ENCODE measurements at regions not wholly inside any gene's neighbourhood (a gene's known extent, or its start where the extent isn't known, plus 50 kb on each side); places are given as distances from the start of the nearest gene placed in this dataset.
"Not testable (repeated sequence)": the region's sequence is repeated elsewhere in the genome, so short reads cannot be mapped to it uniquely, and the experiment has no call there.

GRCh38 chr6:61217714-61218113 is 1068.3 kb downstream of the KHDRBS2 start:
- no peak overlapping the region for H3K4me3 ChIP-seq (replicated peaks in 1 of 2; ENCODE audit: low read depth in 2 of 2, low read length in 2 of 2)
- TF ChIP-seq CTCF (IDR thresholded peaks at IDR 0.05; ENCODE audit: low read depth, low read length), result no peak
- DNase-seq (ENCODE audit: low read depth in 2 of 2), result no peak

GRCh38 chr6:61210549-61210948 is 1075.5 kb downstream of the KHDRBS2 start:
- peak in 1 of 2 donors; percentile 8 for DNase-seq (ENCODE audit: low read depth in 2 of 2)
- no peak overlapping the region for H3K4me3 ChIP-seq (replicated peaks in 1 of 2; ENCODE audit: low read depth in 2 of 2, low read length in 2 of 2)
- no peak for TF ChIP-seq CTCF (IDR thresholded peaks at IDR 0.05; ENCODE audit: low read depth, low read length)

GRCh38 chr6:61203966-61204496 is 1082.0 kb downstream of the KHDRBS2 start:
- no peak for DNase-seq (ENCODE audit: low read depth in 2 of 2)
- H3K4me3 ChIP-seq (replicated peaks in 1 of 2; ENCODE audit: low read depth in 2 of 2, low read length in 2 of 2), result no peak overlapping the region
- no peak for TF ChIP-seq CTCF (IDR thresholded peaks at IDR 0.05; ENCODE audit: low read depth, low read length)

GRCh38 chr6:61200444-61200843 is 1085.6 kb downstream of the KHDRBS2 start:
- TF ChIP-seq CTCF (IDR thresholded peaks at IDR 0.05; ENCODE audit: low read depth, low read length), result no peak
- no peak for DNase-seq (ENCODE audit: low read depth in 2 of 2)
- H3K4me3 ChIP-seq (replicated peaks in 1 of 2; ENCODE audit: low read depth in 2 of 2, low read length in 2 of 2), result no peak overlapping the region

- TF ChIP-seq CTCF (IDR thresholded peaks at IDR 0.05; ENCODE audit: low read depth, low read length), result no peak
- no peak for DNase-seq (ENCODE audit: low read depth in 2 of 2)
- no peak overlapping the region for H3K4me3 ChIP-seq (replicated peaks in 1 of 2; ENCODE audit: low read depth in 2 of 2, low read length in 2 of 2)
Observed at GRCh38 chr6:61193771-61194170, 1092.3 kb downstream of the KHDRBS2 start.

GRCh38 chr6:61192610-61193009 is 1093.4 kb downstream of the KHDRBS2 start:
- DNase-seq (ENCODE audit: low read depth in 2 of 2), result no peak
- no peak for TF ChIP-seq CTCF (IDR thresholded peaks at IDR 0.05; ENCODE audit: low read depth, low read length)
- H3K4me3 ChIP-seq (replicated peaks in 1 of 2; ENCODE audit: low read depth in 2 of 2, low read length in 2 of 2), result no peak overlapping the region

- DNase-seq (ENCODE audit: low read depth in 2 of 2), result no peak
- no peak overlapping the region for H3K4me3 ChIP-seq (replicated peaks in 1 of 2; ENCODE audit: low read depth in 2 of 2, low read length in 2 of 2)
- TF ChIP-seq CTCF (IDR thresholded peaks at IDR 0.05; ENCODE audit: low read depth, low read length), result no peak
Observed at GRCh38 chr6:61168878-61169277, 1117.1 kb downstream of the KHDRBS2 start.

GRCh38 chr6:61149039-61149438 is 1137.0 kb downstream of the KHDRBS2 start:
- not testable (repeated sequence) for H3K4me3 ChIP-seq (replicated peaks in 1 of 2; ENCODE audit: low read depth in 2 of 2, low read length in 2 of 2); DNase-seq (ENCODE audit: low read depth in 2 of 2)

- DNase-seq (ENCODE audit: low read depth in 2 of 2); H3K4me3 ChIP-seq (replicated peaks in 1 of 2; ENCODE audit: low read depth in 2 of 2, low read length in 2 of 2): not testable (repeated sequence)
Observed at GRCh38 chr6:61142261-61142660, 1143.8 kb downstream of the KHDRBS2 start.
